Fibroblast of skin of back (primary cell): ENCODE measurements at regions not wholly inside any gene's neighbourhood (a gene's known extent, or its start where the extent isn't known, plus 50 kb on each side); places are given as distances from the start of the nearest gene placed in this dataset.

Experiments
- DNase-seq: peaks from one replicate; pipeline ENCODE4 v3.0.0-alpha.2; 2013

DNA sequence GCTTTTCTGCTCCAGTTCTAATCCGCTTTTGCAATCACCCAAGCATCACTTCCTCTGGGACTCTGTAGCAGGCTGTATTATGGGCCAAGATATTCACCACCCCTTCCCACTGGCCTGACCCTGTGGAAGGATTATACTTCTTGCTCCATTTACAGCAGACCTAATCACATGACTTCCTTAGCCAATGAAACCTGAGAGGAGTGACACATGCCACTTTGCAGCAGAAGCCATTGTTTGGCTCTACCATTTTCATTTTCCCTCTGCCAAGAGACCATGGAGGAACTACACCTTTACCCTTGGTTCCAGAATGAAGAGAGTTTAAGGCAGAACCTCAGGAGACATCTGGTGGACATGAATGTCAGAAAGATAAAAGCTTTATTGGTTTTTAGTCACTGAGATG is 134.9 kb upstream of the HSD17B12 start:
- no peak for DNase-seq

DNA sequence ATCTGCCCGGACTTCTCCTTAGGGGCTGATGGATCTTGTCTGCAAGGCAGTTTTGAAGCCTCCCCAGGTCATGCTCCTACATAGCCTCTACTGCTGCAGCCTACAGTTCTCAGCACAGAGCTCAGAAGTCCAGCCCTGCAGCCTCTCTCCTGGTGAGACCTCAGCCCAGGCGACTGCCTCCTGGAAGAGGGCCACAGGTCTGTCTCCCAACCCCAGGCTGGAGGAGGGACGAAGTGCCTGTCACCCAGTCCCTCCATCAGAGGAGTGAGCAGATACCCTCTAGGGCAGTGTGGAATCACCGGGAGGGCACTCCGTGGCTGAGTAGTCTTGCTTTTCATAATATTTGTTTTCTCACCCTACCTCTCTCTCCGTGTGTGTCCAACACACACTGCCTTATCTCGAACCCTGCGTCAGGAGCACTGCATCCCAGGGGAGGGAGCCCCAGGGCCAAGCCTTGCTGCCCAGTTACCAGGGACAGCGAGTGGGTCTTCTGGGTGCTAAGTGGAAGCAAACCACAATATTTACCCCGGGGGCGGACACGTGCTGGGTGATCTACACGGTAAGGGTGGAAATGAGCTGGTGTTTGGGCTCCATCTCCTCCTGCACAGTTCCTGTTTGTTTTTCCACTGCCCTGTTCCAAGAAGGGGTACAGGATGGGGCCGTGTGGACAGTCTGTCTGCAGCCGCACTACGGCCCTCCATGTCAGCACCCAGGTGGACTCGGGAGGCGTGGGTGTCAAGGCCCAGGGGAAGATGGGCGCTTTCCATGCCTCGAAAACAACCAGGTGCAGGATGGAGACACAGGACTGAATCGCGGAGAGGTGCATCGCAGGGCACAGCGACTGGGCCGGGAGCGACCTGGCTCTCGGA is 133.7 kb upstream of the HSD17B12 start:
- no peak for DNase-seq

DNA sequence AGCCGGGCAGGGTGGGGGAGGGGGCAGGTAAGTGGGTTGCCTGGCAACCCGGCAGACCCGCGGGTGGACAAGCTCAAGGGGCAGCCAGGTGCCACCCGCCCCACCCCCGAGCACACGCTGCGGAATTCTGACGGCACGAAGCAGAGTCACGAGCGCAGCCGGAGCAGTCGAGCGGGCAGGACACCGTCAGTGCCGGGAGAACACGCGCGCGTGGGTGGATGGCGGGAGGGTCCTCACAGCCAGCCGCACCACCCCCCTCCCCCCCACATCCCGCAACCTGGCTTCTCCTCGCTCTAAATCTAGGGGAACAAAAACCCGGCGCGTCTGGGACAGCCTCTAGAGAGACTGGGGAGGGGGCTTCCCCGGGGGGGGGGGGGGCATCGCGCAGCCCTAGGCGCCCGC is 133.1 kb upstream of the HSD17B12 start:
- no peak for DNase-seq

DNA sequence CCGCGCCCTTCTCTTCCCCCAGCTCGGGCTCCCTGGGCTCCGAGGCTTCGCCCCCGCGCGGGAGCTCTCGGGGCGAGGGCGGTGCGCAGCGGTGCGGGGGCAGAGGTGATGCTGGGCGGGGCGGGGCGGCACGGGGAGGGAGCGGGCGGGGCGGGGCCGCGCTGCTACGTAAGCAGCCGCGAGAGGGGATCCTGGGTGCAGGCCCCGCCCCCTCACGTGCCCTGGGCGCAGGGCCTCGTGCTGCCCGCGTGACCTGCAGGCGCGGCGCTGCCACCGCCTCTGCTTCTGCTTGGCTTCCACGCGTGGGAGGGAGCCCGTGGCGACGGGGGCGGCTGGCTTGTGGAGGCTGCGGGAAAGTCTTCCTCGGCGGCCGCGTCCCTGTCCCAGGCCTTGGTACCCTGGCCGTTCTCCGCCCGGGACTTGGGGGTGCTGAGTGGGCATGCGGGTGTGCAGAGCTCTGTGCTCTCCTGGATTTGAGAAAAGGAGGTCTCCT is 132.6 kb upstream of the HSD17B12 start:
- no peak for DNase-seq

DNA sequence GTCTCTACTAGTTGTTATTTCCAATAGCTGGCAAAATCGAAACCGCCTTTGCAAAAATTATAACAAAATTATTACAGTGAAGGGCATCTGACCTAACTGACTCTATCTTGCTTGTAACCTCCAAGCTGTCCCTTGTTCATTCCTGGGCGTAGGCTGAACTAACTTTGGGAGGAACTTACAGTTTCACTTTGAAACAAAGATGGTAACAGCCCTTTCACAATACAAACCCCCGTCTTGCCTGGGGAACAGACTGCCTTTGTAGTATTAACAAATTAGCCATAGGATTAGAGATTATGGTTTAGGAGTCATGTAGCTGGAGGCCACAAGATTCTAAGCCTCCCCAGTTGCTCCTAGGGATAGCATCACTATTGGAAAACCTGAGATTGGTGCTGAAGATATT is 131.6 kb upstream of the HSD17B12 start:
- DNase-seq = no peak

DNA sequence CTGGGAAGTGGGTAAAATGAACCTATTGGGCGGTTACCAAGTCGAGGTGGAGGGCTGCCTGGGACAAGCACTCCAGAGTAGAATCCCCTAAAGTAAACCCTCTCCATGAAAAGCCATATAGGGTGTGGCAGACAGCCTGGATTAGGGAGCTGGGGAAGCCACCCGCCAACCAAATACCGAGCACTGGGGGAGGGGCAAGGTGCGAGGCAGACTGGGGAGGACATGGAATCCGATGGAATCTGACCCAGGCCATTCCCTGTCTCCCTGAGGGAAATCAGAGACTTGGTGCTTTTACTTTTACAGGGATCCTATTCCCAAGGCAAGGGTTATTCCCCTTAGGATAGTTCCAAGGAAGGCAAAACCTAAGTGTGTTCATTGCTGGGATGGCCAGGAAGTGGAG is 130.9 kb upstream of the HSD17B12 start:
- no peak for DNase-seq

DNA sequence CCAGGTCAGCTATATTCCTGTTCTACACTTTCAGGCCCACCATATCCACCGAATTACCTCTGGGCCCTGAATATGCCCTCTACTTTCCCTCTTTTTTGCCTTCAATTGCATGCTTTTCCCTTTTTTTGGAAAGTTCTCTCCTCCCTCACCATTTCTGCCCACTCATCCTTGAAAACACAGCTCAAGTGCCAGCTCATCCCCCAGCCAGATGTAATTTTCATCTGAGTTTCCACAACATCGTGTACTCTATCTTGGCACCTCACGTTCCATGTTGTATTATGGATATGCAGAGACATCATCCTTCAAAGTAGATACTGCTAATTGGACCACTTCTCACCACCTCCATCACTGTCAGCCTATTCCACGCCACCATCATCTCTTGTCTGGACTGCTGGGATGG is 129.8 kb upstream of the HSD17B12 start:
- DNase-seq = no peak

DNA sequence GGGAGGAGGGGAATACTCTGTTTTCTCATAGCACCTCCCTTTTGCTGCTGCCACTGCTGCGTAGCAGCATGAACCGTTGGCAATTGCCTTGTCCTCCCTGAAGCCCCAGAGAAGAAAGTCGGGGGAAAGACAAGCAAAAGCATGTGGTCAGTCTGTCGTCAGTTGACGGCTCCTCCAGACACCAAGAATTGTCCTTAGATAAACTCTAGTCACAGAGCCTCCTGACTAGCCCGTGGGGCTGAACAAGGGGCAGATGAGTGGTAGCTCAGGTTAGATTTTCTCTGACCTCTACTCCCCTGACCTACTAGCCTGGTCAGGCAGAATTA is 126.4 kb upstream of the HSD17B12 start:
- DNase-seq = no peak

DNA sequence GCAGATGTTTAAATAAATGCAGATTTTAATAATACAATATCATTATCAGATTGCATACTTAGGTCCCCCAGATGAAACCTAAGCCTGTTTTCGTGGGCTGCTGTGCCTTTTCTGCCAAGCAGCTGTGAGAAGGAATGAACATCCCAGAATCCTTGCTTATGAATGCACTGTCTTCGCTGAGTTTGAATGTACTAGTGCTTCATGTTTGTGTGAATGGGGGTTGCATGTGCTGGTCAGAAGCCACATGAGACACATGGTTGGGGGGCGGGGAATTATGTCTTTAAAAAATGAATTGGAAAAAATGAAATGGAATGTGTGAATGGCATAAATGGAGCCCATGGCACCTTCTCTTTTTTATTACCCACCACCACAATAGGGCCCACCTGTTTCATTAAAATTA is 125.4 kb upstream of the HSD17B12 start:
- DNase-seq = no peak

DNA sequence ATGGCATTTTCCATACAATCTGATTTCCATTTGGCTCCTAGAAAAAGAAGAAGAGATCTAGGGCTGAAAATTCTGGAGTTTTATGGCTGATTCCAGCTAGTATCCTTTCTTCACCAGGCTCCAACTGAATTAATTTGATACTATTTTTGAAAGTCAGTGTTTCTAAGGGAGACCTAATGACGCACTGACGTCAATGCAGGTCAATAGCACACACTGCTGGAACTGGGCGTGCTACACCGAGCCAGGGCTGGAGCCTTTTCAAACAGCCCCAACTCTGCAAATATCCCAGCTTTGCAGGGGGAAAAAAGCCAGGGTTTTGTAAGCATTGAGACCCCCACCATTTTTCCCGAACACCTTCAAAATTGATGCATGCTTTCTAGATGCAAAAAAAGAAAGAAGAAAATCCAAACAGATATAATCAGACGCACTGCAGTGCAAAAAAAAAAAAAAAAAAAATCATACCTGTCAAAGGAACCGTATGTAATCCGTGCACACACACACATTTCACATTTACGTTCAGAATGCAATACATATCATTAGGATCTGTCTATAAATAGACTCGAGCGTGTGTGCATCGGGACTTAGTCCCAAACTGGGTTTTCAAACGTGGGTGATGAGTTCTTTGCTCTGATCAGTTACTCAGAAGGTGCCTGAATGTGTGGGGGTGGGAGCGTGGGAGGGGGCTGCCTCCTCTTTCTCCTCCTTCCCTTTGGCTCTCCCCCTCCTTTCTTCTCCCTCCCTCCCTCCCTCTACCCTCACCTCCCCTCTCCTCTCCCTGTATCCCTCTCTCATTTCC is 124.5 kb upstream of the HSD17B12 start:
- no peak for DNase-seq

DNA sequence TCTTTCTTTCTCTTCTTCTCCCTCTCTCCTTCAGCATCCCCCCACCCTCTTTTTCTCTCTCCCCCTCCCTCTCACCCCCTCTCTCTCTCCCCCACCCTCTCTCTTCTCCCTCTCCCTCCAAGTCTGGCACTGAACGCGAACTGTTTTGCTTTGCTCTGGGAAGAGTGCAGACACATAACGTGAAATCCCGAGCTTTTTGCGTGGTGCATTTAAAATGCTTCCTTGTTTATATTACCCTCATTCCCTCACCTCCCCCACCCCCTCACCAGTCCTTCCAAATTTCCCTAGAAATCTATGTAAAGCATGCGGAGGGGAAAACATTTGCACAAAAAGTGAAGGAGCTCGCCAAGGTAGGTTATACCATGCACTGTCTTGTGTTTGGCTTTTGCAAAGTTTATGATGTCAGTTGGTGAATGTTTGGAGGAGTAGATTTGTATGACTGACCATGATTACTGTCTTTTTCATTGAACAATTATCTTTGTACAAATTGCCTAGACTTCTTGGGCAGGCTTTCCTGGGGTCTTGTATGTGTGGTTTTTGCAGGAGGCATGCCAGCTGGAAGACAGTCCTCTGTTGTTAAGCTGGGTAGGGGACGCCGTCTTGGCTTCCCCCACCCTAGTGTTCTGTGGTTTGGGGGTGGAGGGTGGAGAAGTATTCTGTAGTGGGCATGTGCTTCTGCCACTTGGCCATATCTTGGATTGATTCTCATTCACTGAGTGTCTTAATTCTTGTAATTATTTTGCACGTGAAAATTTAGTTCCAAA is 123.7 kb upstream of the HSD17B12 start:
- DNase-seq = no peak

DNA sequence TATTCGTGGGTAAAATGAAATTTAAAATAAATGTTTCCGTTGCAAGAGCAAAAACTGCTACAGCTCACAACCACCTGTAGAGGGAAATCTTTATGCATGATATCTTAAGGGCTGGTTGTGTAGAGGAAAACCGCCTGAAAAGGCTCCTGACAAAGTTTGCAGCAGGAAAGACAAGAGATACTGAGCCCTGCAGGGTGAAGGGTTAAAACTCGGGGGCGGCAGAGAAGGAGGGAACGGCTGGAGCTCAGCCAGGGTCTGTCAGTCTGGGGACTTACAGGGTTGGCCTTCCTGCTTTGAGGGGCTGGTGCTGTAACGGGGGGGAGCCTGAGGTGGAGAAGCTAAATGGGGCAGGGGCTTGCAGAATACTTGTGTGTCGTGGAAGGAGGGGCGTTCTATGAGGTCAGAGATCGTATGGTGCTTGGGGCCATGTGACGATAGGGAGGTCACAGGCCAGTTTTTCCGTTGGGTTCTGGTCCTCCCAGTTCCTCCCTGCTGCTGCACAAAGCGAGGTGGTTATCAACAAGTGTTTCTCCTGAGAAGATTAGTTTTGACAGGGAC is 122.9 kb upstream of the HSD17B12 start:
- no peak for DNase-seq

DNA sequence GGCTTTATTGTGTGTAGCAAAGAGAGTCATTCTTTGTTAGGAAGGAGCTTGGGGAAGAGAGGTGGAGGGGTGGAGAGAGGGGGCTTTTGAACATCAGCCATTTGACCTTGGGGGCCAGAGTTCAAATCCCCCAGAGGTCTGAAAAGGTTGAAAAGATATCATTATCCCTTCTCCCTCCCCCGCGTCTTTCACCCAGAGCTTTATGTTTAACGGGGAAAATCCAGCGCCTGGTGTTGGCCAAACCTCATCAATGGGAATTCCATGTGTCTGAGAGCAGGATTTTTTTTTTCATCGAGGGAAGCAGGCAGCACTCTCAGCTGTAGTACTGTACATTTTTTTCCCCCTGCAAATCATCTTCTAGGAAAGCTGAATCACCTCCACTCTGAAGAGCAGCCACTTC is 122.4 kb upstream of the HSD17B12 start:
- DNase-seq = no peak

DNA sequence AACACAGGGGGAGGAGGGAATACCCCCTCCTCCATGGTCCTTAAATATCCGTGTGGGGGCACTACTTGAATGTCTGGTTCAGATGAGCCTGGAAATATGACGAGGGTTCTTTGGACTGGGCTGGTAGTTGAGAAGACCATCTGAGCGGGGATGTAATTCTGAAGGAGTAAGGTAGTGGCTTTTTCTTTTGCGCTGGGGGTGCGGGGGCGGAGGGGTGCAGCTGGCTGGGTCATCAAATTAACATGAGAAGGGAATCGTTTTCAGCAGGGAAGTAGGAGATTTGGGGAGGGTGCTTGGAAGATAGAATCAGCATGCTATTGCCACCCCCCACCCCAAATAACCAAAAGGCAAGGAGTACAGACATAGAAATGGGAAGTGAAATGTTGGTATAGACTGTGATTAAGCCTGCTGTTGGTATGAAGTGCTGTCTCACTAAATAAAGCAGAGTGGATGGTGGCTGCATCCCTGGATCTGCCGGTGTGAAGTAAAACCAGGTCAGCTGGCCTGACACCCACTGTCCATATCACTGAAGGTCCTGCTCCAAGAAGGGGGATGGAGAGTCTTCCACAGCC is 121.9 kb upstream of the HSD17B12 start:
- no peak for DNase-seq

DNA sequence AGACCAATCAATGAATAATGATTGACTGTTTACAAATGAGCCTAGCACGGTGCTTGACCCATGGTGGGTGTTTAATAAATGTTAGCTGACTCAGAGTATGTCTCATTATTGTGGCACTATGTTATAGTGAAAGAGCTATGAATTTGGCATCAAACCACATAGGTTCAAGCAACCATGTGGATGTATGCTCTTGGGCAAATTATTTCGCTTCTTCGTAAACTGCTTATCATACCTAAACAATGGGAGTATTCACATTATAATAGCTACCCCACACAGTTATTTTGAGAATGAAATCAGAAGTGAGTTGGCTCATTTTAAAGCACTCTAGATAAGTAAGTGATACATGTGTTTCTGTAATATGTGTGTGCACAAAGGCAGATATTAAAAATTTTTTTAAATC is 118.7 kb upstream of the HSD17B12 start:
- DNase-seq = no peak

DNA sequence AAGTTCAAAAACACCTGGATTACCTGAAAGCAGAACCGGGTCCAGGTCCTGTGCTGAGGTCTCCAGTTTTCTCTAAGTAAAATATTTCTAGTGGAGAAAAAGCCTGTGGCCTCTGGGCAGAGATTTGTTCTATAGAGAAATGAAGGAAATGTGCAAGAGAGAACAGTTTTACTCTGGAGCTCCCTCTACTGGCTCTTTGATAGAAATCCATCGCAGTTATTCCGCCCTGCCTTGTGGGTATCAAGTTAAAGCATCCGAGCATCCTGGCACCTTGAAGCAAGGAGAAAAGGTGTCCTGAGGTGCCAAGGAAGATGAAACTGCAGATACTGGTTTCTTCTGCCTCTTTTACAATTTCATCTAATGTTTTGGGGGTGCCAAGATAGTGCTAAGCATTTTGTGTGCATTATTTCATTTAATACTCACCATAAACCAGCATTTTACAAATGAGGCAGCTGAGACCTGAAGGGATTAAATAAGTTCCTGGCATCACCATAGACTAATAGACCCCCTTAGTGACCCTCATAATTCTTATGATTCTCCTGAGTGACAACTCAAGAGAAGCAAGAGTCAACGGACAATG is 113.1 kb upstream of the HSD17B12 start:
- DNase-seq = peak; percentile 50

DNA sequence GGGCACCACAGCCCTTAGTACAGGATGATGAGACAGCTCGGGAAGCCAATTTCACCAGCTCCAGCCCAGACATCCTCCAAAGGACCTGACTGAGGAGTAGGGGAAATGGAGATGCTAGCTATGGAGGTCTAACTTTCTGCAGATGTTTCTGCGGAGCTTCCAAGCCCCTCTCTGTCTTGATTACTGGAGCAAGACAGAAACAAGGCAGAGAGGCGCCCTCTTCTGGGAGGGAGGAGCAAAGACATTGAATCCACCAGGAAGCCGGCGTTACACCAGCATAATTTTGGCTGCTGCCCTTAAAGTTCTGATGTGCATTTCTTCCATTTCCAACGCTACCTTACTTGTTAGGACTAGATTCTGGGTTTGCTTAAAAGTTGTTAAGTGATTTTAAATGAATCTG is 107.3 kb upstream of the HSD17B12 start:
- no peak for DNase-seq

DNA sequence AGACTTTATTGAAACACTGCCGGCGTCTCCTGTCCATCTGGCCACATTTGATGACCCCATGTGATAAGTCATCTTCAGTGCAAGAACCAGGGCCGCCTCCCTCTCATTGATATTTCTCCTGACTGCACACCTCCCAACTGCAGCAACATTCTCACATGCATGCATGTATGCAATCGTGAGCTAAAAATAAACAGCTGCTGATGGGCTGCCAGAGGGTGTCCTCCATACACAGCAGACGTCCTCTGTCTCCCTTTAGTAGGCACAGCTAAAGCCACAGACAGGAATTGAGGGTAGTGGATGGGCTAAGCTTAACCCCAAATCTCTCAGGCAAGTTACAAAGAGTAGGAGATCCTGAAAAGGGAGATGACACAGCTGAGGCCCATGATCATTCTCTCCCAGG is 106.7 kb upstream of the HSD17B12 start:
- DNase-seq = no peak

DNA sequence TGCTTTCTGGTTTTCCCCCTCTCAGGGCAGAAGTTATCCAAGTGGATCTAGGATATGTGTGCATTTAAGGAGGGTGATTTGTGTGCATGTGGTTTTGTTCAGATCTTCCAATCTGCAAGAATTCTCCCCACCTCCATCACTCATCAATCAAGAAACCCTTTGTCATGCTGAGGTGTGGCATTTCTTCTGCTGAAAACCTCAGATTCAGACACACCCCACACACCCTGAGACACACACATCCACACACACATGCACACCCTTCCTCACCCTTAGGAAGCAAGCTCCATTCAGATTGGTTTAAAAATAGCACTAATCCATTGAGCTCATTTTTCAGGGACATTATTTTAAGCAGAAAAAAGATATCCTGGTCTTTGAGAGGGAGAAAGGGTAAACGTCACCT is 106.1 kb upstream of the HSD17B12 start:
- DNase-seq = no peak

DNA sequence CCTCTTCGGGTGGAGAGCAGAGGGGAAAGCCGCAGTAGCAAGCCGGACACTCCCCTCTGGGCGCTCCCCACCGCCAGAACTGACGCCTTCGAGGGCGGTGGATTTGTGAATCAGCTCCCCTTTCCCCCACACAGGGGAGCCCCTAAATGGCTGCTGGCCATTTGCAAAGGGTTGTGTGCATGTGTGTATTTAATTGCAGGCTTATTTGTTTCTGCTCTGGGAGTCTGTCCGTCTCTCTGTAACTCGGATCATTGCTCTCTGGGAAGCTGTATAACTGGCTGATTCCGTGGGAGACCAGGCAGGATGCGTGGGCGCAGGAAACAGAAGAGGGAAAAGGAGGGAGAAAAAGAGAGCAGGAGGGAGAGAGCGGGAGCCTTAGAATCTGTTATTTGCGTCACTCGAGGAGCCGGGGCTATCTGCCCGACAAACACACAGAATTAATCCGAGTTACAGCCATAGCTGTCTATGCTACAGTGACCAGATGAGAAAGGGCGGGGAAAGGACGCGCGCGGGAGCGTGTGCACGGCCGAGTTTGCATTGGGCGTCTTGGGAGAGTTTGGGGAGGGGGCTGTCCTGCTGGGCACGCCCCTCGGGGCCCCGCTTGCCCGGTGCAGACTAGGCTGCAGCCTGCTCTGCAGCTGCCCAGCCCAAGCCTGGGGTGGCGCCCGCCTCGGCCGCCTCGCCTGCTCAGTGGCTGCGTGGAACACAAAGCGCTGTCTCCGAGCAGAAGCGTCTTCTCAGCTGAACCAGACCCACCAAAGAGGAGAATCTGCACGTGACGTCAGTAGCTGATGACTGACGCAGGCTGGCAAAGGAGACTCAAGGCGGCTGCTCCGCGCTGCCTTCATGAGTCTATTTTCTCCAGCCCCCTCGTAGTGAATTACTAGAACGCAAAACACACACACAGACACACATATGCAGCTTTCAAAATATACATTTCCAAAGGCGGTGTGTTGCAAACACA is 105.3 kb upstream of the HSD17B12 start:
- DNase-seq = peak; percentile 51

DNA sequence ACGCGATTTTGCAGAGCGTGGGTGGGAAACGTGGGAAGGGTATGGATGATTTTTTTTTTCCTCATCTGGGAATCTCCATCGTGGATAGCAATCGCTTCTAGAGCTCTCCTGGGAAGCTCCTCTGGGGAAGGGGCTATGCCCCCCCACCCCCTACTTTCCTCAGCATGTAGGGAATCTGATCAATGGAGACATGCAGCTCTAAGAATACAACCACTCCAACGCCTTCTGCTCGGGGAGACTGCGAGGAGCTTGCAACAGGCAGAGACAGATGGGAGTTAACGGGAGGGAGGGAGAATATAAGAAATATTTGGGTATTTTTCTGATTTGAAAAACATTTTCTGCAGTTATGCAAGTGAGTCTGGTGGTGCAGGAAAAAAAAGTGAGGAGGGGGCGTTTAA is 104.6 kb upstream of the HSD17B12 start:
- DNase-seq = no peak
